WTC11 (cell line): ENCODE measurements at regions not wholly inside any gene's neighbourhood (a gene's known extent, or its start where the extent isn't known, plus 50 kb on each side); places are given as distances from the start of the nearest gene placed in this dataset.

Experiments used
- ATF2 ChIP-seq: sonication (generic); formaldehyde crosslinking; IDR thresholded peaks from 2 replicates; pipeline ENCODE4 v1.8.1; 2022; ENCODE audit warnings: low read depth, missing genetic modification reagents, borderline replicate concordance
- E2F1 ChIP-seq: sonication (generic); formaldehyde crosslinking; IDR thresholded peaks from 2 replicates; pipeline ENCODE4 v1.8.0; 2022; ENCODE audit warnings: mild to moderate bottlenecking, missing genetic modification reagents
- FOXJ3 ChIP-seq: sonication (generic); formaldehyde crosslinking; IDR thresholded peaks from 2 replicates; pipeline ENCODE4 v1.9.0; 2021; ENCODE audit warnings: missing genetic modification reagents, mild to moderate bottlenecking, borderline replicate concordance
- FOXP4 ChIP-seq: sonication (generic); formaldehyde crosslinking; IDR thresholded peaks from 2 replicates; pipeline ENCODE4 v1.8.0; 2022; ENCODE audit warnings: mild to moderate bottlenecking, missing genetic modification reagents
- GTF2I ChIP-seq: fragments of 250-450 bp; sonication (Bioruptor Pico); conservative IDR thresholded peaks from 2 replicates; pipeline ENCODE4 v1.4.0; 2021; ENCODE audit warnings: mild to moderate bottlenecking
- HMGXB4 ChIP-seq: sonication (generic); formaldehyde crosslinking; IDR thresholded peaks from 2 replicates; pipeline ENCODE4 v1.8.1; 2023; ENCODE audit warnings: mild to moderate bottlenecking, moderate library complexity, missing genetic modification reagents
- MLX ChIP-seq: sonication (generic); formaldehyde crosslinking; IDR thresholded peaks from 2 replicates; pipeline ENCODE4 v1.8.1; 2023; ENCODE audit warnings: mild to moderate bottlenecking, missing genetic modification reagents, moderate library complexity
- NR2C2 ChIP-seq: sonication (generic); formaldehyde crosslinking; IDR thresholded peaks from 2 replicates; pipeline ENCODE4 v1.8.0; 2022; ENCODE audit warnings: mild to moderate bottlenecking, missing genetic modification reagents
- SMAD4 ChIP-seq: sonication (generic); formaldehyde crosslinking; IDR thresholded peaks from 2 replicates; pipeline ENCODE4 v1.8.0; 2022; ENCODE audit warnings: mild to moderate bottlenecking, missing genetic modification reagents
- STAT6 ChIP-seq: sonication (generic); formaldehyde crosslinking; conservative IDR thresholded peaks from 2 replicates; pipeline ENCODE4 v1.8.1; 2023; ENCODE audit warnings: mild to moderate bottlenecking, low read depth, missing genetic modification reagents, moderate library complexity
- TEAD4 ChIP-seq: sonication (generic); formaldehyde crosslinking; IDR thresholded peaks from 2 replicates; pipeline ENCODE4 v1.8.0; 2022; ENCODE audit warnings: mild to moderate bottlenecking, missing genetic modification reagents
- USF1 ChIP-seq: sonication (generic); formaldehyde crosslinking; IDR thresholded peaks from 2 replicates; pipeline ENCODE4 v1.8.0; 2022; ENCODE audit warnings: mild to moderate bottlenecking, missing genetic modification reagents
- ZNF281 ChIP-seq: sonication (generic); formaldehyde crosslinking; IDR thresholded peaks from 2 replicates; pipeline ENCODE4 v1.8.0; 2023; ENCODE audit warnings: mild to moderate bottlenecking, missing genetic modification reagents
- ZSCAN18 ChIP-seq: fragments of 250-450 bp; sonication (Bioruptor Pico); IDR thresholded peaks from 2 replicates; pipeline ENCODE4 v2.1.2; 2022; ENCODE audit warnings: mild to moderate bottlenecking, moderate library complexity

- TF ChIP-seq E2F1 (no peak), MLX (CRISPR knock-in tag) (no peak), SMAD4 (CRISPR knock-in tag) (no peak), TEAD4 (CRISPR knock-in tag) (no peak), FOXP4 (CRISPR knock-in tag) (no peak), FOXJ3 (CRISPR knock-in tag) (no peak), ZNF281 (no peak), NR2C2 (CRISPR knock-in tag) (no peak), USF1 (CRISPR knock-in tag) (no peak), STAT6 (CRISPR knock-in tag) (no peak), ZSCAN18 (CRISPR knock-in tag) (no peak), GTF2I (CRISPR knock-in tag) (no peak), ATF2 (CRISPR knock-in tag) (no peak), HMGXB4 (CRISPR knock-in tag) (no peak)
These were observed 174.3 kb upstream of the POU3F4 start (continued) for GRCh38 chrX:83333813-83334212.
